Thymus (tissue), 11 donors: ENCODE measurements at regions not wholly inside any gene's neighbourhood (a gene's known extent, or its start where the extent isn't known, plus 50 kb on each side); places are given as distances from the start of the nearest gene placed in this dataset.

Source experiments
- DNase-seq, 9 donors: peaks; one replicate each; pipeline ENCODE4 v3.0.0-alpha.2; 2013; ENCODE audit warnings: low spot score in 9 of 9, low read depth in 6 of 9, missing footprints in 1 of 9
- H3K27ac ChIP-seq, 2 donors: one replicate each; pipeline ENCODE4 v1.5.1; 2013; ENCODE audit warnings: control low read depth in 1 of 2, low read depth in 1 of 2, low read length in 1 of 2, mild to moderate bottlenecking in 1 of 2, moderate library complexity in 1 of 2
- H3K27me3 ChIP-seq, 2 donors: one replicate each; pipeline ENCODE4 v1.5.1; 2013; ENCODE audit warnings: low read length in 1 of 2; ENCODE audit not compliant: control insufficient read depth in 2 of 2, insufficient read depth in 1 of 2
- H3K36me3 ChIP-seq, 2 donors: one replicate each; pipeline ENCODE4 v1.5.1; 2013; ENCODE audit warnings: low read length in 1 of 2, mild to moderate bottlenecking in 1 of 2, moderate library complexity in 1 of 2; ENCODE audit not compliant: control insufficient read depth in 2 of 2, insufficient read depth in 2 of 2
- H3K4me1 ChIP-seq, 2 donors: one replicate each; pipeline ENCODE4 v1.5.1; 2013; ENCODE audit warnings: low read length in 2 of 2; ENCODE audit not compliant: control insufficient read depth in 2 of 2, insufficient read depth in 2 of 2
- H3K4me3 ChIP-seq, 2 donors: one replicate each; pipeline ENCODE4 v1.5.1; 2013; ENCODE audit warnings: low read length in 2 of 2, control low read depth in 1 of 2, mild to moderate bottlenecking in 1 of 2
- H3K9me3 ChIP-seq, 2 donors: one replicate each; pipeline ENCODE4 v1.5.1; 2013; ENCODE audit warnings: low read length in 1 of 2, mild to moderate bottlenecking in 1 of 2; ENCODE audit not compliant: control insufficient read depth in 2 of 2, insufficient read depth in 1 of 2
- WGBS: extraction: QIAGEN DNeasy Blood & Tissue Kit; methylation state at CpG from one replicate; pipeline ENCODE4 v1.1.7; 2013; 5-methylcytosine and 5-hydroxymethylcytosine counted together
- donor health status: healthy.

DNA sequence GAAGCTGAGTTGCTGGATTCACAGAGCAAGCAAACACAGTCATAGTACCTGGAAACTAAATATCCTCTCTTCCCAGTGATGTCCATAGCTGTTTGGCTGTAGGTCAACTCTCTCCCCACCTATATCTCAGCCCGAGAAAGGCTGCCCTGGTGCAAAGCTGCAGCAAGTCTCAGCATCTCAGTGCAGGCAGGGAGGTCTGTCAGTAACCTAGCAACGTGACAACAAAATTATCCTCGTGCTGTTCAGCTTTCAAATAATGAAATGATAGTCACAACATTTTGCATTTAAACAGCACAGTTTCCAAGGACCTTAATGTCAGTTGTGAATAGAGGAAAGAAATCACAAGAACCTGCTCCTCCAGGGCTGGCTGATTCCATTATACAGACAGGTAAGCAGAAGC lies 83.6 kb downstream of the CHST2 start:
- 87% methylated on average over 3 of the region's 3 CpGs for WGBS
- peaks cover 6 to 20% of the 10 kb centered on the region in 2 donors for H3K4me1 ChIP-seq
- DNase-seq: no peak

DNA sequence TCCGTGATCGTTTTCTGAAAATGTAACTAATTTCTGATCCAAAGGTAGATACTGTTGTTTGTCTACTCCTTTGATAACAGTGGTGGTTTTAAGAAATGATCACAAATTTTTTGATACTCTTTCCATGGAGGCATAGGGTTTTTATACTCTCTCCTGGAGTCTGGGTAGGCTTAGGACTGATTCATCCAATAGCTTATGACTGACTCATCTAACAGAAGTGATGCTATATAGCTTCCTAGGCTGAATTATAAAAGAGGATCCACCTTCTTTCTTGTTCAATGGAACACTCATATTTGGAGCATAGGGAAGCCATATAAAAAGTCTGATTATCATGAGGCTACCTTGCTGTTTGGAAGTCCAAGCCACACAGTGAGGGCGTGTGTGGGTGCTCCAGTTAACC lies 84.3 kb downstream of the CHST2 start:
- over 99% methylated on average over 3 of the region's 3 CpGs for WGBS
- no peaks in the 10 kb centered on the region for H3K27me3 ChIP-seq
- no peak overlapping the region for H3K4me3 ChIP-seq
- peaks cover 0 to 6% of the 10 kb centered on the region in 2 donors for H3K9me3 ChIP-seq
- no peaks in the 10 kb centered on the region for H3K36me3 ChIP-seq
- no peak for DNase-seq
- H3K4me1 ChIP-seq: peaks cover 6 to 23% of the 10 kb centered on the region in 2 donors
- H3K27ac ChIP-seq: no peak overlapping the region

More for the DNA sequence above, 83.6 kb downstream of the CHST2 start:
- Histone ChIP-seq H3K4me3 (no peak overlapping the region), H3K36me3 (no peaks in the 10 kb centered on the region), H3K27me3 (no peaks in the 10 kb centered on the region), H3K9me3 (peaks cover 0 to 6% of the 10 kb centered on the region in 2 donors), H3K27ac (no peak overlapping the region)

DNA sequence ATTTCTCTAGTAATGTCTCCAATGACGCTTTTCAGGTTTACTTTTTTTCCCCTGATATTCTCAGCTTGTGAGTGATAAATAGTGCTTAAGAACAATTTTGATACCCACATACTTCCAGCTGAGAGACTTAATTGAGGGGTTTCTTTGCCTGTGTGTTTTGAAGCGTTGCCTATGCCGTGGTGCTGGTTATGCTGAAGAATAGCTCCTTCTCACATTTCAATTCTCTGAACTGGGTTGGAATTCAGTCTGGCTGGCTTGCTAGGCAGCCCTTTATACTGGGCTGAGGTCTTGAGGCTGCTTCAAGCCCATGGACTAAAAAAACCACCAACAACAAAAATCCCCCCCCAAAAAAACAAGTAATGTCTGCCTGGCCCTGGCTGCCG lies 87.4 kb downstream of the CHST2 start:
- 83% methylated on average over 4 of the region's 4 CpGs for WGBS
- Histone ChIP-seq H3K4me1 (peaks cover 19 to 40% of the 10 kb centered on the region in 2 donors), H3K27me3 (no peaks in the 10 kb centered on the region), H3K4me3 (no peak overlapping the region), H3K36me3 (no peaks in the 10 kb centered on the region), H3K9me3 (peaks cover 0 to 6% of the 10 kb centered on the region in 2 donors), H3K27ac (peak overlapping the region in 1 of 2 donors; percentile 40)
- no peak for DNase-seq

DNA sequence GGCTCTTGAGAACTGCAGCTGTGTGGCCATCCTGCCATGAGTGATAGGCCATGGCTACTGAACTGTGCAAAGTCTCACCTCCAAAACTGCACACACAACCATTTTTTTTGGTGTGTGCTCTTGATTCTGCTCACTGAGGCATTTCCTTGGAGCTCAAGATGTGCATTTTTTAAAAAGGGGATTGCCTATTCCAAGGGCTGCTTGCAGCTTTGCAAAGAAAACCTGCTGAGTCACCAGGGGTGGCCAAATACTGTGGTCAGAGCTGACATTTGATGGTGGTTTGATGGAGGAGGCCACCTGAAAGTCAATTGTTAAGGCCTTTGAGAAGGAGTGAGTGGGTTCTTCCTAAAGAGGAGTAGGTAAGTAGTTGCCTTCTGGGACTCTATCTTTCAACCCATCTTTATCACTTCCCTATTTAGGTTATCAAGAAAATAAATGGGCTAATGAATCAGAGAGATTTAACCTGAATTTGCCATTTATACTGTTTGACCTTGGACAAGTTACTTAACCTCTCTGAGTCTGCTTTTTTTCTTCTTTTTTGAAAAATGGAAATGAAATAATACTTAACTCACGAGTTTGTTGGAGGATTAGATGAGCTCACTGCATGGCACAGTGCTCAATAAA lies 87.9 kb downstream of the CHST2 start:
- WGBS: 98% methylated on average over 1 of the region's 1 CpG
- Histone ChIP-seq H3K4me3 (no peak overlapping the region), H3K27me3 (no peaks in the 10 kb centered on the region), H3K4me1 (peaks cover 19 to 40% of the 10 kb centered on the region in 2 donors), H3K9me3 (peaks cover 0 to 6% of the 10 kb centered on the region in 2 donors), H3K36me3 (no peaks in the 10 kb centered on the region), H3K27ac (peak overlapping the region in 1 of 2 donors; percentile 40)
- no peak for DNase-seq

DNA sequence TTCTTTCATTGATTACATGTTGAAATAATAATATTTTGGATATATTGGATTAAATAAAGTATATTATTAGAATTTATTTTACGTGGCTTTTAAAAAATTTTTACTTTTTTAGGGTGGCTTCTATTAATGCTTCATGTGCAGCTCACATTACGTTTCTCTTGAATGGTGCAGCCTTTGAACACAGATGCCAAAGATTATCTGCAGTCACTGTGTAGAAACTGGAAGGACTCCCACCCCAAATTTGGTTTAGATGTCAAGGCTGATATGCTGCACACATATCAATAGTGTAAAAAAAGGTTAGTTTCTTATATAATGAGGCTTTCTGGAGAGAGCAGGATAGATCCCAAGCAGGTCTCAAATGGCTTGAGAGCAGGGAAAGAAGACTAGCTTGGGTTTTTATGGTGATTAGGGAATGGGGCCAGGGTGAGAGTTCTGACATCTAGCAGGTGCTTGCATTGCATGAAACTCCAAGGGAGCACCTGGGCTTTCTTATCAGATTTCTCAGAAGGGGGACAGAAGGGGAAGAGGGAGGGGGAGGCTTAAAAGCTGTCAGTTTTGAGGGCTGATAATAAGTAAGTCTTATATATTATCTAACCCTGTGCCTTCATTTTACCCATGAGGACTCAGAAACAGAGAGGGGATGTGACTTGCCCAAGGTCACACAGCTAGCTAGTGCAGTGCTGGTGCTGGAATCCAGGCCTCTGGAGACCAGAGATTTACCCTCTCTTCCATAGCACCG lies 89.6 kb downstream of the CHST2 start:
- peak in 6 of 9 donors; percentile 41 to 81 (median 58) for DNase-seq
- peaks cover 19 to 40% of the 10 kb centered on the region in 2 donors for H3K4me1 ChIP-seq
- H3K4me3 ChIP-seq: no peak overlapping the region
- H3K27ac ChIP-seq: peak overlapping the region in 1 of 2 donors; percentile 78
- H3K36me3 ChIP-seq: no peaks in the 10 kb centered on the region
- no peaks in the 10 kb centered on the region for H3K27me3 ChIP-seq
- WGBS: 53% methylated on average over 3 of the region's 3 CpGs
- H3K9me3 ChIP-seq: peaks cover 0 to 6% of the 10 kb centered on the region in 2 donors

DNA sequence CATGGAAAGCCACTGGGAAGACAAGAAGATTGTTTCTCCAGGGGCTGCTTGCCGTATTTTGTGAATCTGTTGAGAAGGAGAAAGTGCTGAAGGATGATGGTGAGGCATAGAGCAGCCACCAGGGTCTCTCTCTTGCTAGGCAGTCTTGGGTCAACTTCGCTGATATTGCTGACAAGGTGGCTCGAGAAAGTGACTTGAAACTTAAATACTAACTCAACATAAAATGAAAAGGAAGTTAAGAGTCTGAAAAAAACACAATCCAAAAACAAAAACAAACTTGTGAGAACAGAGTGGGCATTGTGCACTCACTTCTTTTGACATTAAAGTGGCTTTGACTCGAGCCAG lies 90.1 kb downstream of the CHST2 start:
- H3K4me3 ChIP-seq: no peak overlapping the region
- H3K27me3 ChIP-seq: no peaks in the 10 kb centered on the region
- H3K4me1 ChIP-seq: peaks cover 19 to 42% of the 10 kb centered on the region in 2 donors
- DNase-seq: peak in 1 of 9 donors; percentile 36
- peaks cover 0 to 6% of the 10 kb centered on the region in 2 donors for H3K9me3 ChIP-seq
- WGBS: 82% methylated on average over 4 of the region's 4 CpGs
- H3K36me3 ChIP-seq: no peaks in the 10 kb centered on the region
- H3K27ac ChIP-seq: peak overlapping the region in 1 of 2 donors; percentile 78

DNA sequence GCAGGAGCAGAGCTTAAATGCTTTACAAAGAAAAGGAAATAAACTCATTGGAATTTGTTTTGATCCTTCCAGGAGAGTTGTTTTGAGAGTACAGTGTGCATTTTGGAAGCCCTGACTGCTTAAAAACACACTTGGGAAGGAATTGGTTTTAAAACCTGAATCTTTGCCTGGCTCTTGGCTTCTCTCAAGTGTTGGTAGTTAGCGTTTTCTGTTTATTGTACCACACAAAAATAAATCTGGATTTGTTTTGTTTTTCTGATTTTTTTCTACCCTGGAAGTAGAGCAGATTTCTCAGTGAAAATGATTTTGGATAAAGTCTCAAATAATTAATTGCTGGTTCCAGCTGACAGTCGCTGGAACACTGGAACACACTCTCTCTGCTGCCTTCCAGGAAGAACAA lies 90.6 kb downstream of the CHST2 start:
- Histone ChIP-seq H3K36me3 (no peaks in the 10 kb centered on the region), H3K9me3 (peaks cover 0 to 5% of the 10 kb centered on the region in 2 donors), H3K27me3 (no peaks in the 10 kb centered on the region), H3K4me3 (no peak overlapping the region), H3K4me1 (peaks cover 19 to 46% of the 10 kb centered on the region in 2 donors), H3K27ac (peak overlapping the region in 1 of 2 donors; percentile 78)
- 90% methylated on average over 2 of the region's 2 CpGs for WGBS
- DNase-seq: no peak

DNA sequence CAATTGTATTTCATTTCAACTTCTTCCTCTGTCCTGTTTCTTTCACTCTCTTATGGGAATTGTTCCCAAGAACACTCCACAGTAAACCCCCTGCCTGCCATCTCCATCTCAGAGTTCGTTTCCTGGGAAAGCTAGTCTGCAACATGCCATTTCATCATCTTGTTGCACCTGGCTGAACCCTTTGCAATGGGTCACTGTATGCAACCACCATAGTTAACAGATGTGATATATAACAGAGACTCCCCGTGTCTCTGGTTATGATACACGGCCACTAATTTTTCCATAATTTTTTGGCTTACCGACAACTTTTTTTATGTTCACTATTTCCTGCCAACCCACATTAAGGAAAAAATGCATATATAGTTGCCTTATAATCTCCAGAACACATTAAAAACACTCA lies 95.5 kb downstream of the CHST2 start:
- DNase-seq: no peak
- H3K4me3 ChIP-seq: no peak overlapping the region
- H3K27me3 ChIP-seq: no peaks in the 10 kb centered on the region
- peaks cover 30 to 53% of the 10 kb centered on the region in 2 donors for H3K4me1 ChIP-seq
- no peak overlapping the region for H3K27ac ChIP-seq
- 96% methylated on average over 4 of the region's 4 CpGs for WGBS
- H3K9me3 ChIP-seq: no peaks in the 10 kb centered on the region
- H3K36me3 ChIP-seq: no peaks in the 10 kb centered on the region
